ENCODE measurements at regions not wholly inside any gene's neighbourhood (a gene's known extent, or its start where the extent isn't known, plus 50 kb on each side); places are given as distances from the start of the nearest gene placed in this dataset.

- TF ChIP-seq, protein P1, sequence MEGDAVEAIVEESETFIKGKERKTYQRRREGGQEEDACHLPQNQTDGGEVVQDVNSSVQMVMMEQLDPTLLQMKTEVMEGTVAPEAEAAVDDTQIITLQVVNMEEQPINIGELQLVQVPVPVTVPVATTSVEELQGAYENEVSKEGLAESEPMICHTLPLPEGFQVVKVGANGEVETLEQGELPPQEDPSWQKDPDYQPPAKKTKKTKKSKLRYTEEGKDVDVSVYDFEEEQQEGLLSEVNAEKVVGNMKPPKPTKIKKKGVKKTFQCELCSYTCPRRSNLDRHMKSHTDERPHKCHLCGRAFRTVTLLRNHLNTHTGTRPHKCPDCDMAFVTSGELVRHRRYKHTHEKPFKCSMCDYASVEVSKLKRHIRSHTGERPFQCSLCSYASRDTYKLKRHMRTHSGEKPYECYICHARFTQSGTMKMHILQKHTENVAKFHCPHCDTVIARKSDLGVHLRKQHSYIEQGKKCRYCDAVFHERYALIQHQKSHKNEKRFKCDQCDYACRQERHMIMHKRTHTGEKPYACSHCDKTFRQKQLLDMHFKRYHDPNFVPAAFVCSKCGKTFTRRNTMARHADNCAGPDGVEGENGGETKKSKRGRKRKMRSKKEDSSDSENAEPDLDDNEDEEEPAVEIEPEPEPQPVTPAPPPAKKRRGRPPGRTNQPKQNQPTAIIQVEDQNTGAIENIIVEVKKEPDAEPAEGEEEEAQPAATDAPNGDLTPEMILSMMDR (IDR thresholded peaks at IDR 0.05): no peak
- TF ChIP-seq POLR2A (IDR thresholded peaks at IDR 0.05): no peak
Measured at GRCh38 chr17:15177343-15177742, 87.8 kb downstream of the PMP22 start.

All from uterus (tissue), 2 donors.